OCI-LY1 (cell line): ENCODE measurements at regions not wholly inside any gene's neighbourhood (a gene's known extent, or its start where the extent isn't known, plus 50 kb on each side); places are given as distances from the start of the nearest gene placed in this dataset.

Experiments used
- H2AFZ ChIP-seq: fragments of 200-600 bp; sonication (generic), shearing (Covaris generic); 2 replicates; pipeline ENCODE4 v1.6.0; 2014; ENCODE audit warnings: antibody characterized with exemption, mild to moderate bottlenecking, low read length
- H3F3A ChIP-seq: fragments of 200-600 bp; sonication (generic), shearing (Covaris generic); 2 replicates; pipeline ENCODE4 v1.6.0; 2014; ENCODE audit warnings: mild to moderate bottlenecking, antibody characterized with exemption, low read length, moderate library complexity; ENCODE audit not compliant: insufficient read depth
- H3K27ac ChIP-seq: fragments of 200-600 bp; sonication (generic); 2 replicates; pipeline ENCODE4 v1.5.1; 2014; ENCODE audit warnings: low read length, mixed run types, mild to moderate bottlenecking, low read depth; ENCODE audit not compliant: poor library complexity, severe bottlenecking
- H3K27me3 ChIP-seq: fragments of 200-600 bp; sonication (generic); 2 replicates; pipeline ENCODE4 v1.6.0; 2014; ENCODE audit warnings: antibody characterized with exemption, mild to moderate bottlenecking, low read length, moderate library complexity; ENCODE audit not compliant: insufficient read depth
- H3K36me3 ChIP-seq: fragments of 200-600 bp; sonication (generic); 2 replicates; pipeline ENCODE4 v1.6.1; 2014; ENCODE audit warnings: mild to moderate bottlenecking, antibody characterized with exemption, low read length, moderate library complexity, mixed read lengths; ENCODE audit not compliant: insufficient read depth
- H3K4me1 ChIP-seq: fragments of 200-600 bp; sonication (generic); 2 replicates; pipeline ENCODE4 v1.5.1; 2014; ENCODE audit warnings: mild to moderate bottlenecking, low read length, moderate library complexity; ENCODE audit not compliant: insufficient read depth, severe bottlenecking
- H3K4me2 ChIP-seq: fragments of 200-600 bp; sonication (generic), shearing (Covaris generic); 2 replicates; pipeline ENCODE4 v1.6.1; 2014; ENCODE audit warnings: low read length
- H3K4me3 ChIP-seq: fragments of 200-600 bp; sonication (generic); 2 replicates; pipeline ENCODE4 v1.5.1; 2014; ENCODE audit warnings: low read length, low read depth, mild to moderate bottlenecking, mixed read lengths; ENCODE audit not compliant: poor library complexity, severe bottlenecking
- H3K79me2 ChIP-seq: fragments of 200-600 bp; shearing (Covaris generic); 2 replicates; pipeline ENCODE4 v1.6.1; 2016; ENCODE audit warnings: mixed run types, low read length, mixed read lengths; ENCODE audit not compliant: insufficient read depth
- H3K9ac ChIP-seq: fragments of 200-600 bp; sonication (generic), shearing (Covaris generic); 2 replicates; pipeline ENCODE4 v1.6.1; 2014; ENCODE audit warnings: mild to moderate bottlenecking, low read length, mixed read lengths
- H3K9me2 ChIP-seq: fragments of 200-600 bp; sonication (generic), shearing (Covaris generic); 2 replicates; pipeline ENCODE4 v1.6.1; 2014; ENCODE audit warnings: low read depth, mild to moderate bottlenecking, low read length, mixed read lengths
- H3K9me3 ChIP-seq: fragments of 200-600 bp; shearing (Covaris generic); 2 replicates; pipeline ENCODE4 v1.6.1; 2014; ENCODE audit warnings: low read length, mixed read lengths
- H4K20me1 ChIP-seq: fragments of 200-600 bp; sonication (generic), shearing (Covaris generic); 2 replicates; pipeline ENCODE4 v1.6.0; 2016; ENCODE audit warnings: mild to moderate bottlenecking, low read length; ENCODE audit not compliant: insufficient read depth
- EZH2 ChIP-seq: fragments of 200-600 bp; sonication (generic), shearing (Covaris generic); IDR thresholded peaks from 2 replicates; pipeline ENCODE4 v1.8.0; 2017; ENCODE audit warnings: borderline replicate concordance, mixed run types, mild to moderate bottlenecking, antibody characterized with exemption, low read length, moderate library complexity, mixed read lengths
- TF ChIP-seq, protein P1 (sequence below): fragments of 200-600 bp; sonication (generic), shearing (Covaris generic); IDR thresholded peaks from 2 replicates; pipeline ENCODE4 v1.5.1; 2017; ENCODE audit warnings: mild to moderate bottlenecking, antibody characterized with exemption, low read length, moderate library complexity, mixed read lengths

DNA sequence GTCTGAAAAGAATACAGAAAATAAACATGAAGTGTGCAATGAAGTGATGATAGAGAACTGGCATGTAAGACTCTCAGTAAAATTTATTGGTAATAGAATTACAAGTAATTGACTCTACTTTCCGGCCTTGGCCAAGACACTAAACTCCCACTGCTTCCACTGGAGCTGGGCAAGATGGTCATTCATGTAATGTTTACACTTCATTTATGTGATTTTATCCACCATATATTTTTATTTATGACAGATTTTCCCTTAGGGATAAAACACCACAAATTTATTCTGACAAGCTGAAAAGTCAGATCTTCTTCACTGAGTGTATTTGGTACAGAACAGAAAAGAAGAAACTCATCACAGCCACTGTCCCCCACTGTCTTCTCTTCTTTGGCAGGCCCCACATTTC, 191.9 kb downstream of the SLC39A8 start:
- H3K27me3 ChIP-seq, result no peaks in the 10 kb centered on the region
- H3K27ac ChIP-seq, result no peak overlapping the region
- H3K9me2 ChIP-seq, result no peaks in the 10 kb centered on the region
- H3F3A ChIP-seq, result no peaks in the 10 kb centered on the region
- no peak overlapping the region for H3K4me2 ChIP-seq
- no peak overlapping the region for H2AFZ ChIP-seq
- peaks cover 5% of the 10 kb centered on the region for H3K4me1 ChIP-seq
- TF ChIP-seq, protein P1, sequence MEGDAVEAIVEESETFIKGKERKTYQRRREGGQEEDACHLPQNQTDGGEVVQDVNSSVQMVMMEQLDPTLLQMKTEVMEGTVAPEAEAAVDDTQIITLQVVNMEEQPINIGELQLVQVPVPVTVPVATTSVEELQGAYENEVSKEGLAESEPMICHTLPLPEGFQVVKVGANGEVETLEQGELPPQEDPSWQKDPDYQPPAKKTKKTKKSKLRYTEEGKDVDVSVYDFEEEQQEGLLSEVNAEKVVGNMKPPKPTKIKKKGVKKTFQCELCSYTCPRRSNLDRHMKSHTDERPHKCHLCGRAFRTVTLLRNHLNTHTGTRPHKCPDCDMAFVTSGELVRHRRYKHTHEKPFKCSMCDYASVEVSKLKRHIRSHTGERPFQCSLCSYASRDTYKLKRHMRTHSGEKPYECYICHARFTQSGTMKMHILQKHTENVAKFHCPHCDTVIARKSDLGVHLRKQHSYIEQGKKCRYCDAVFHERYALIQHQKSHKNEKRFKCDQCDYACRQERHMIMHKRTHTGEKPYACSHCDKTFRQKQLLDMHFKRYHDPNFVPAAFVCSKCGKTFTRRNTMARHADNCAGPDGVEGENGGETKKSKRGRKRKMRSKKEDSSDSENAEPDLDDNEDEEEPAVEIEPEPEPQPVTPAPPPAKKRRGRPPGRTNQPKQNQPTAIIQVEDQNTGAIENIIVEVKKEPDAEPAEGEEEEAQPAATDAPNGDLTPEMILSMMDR, result no peak
- TF ChIP-seq EZH2, result no peak
- no peak overlapping the region for H3K4me3 ChIP-seq
- no peaks in the 10 kb centered on the region for H4K20me1 ChIP-seq
- H3K36me3 ChIP-seq, result no peaks in the 10 kb centered on the region
- H3K9ac ChIP-seq, result no peak overlapping the region
- H3K9me3 ChIP-seq, result no peaks in the 10 kb centered on the region
- H3K79me2 ChIP-seq, result no peaks in the 10 kb centered on the region

DNA sequence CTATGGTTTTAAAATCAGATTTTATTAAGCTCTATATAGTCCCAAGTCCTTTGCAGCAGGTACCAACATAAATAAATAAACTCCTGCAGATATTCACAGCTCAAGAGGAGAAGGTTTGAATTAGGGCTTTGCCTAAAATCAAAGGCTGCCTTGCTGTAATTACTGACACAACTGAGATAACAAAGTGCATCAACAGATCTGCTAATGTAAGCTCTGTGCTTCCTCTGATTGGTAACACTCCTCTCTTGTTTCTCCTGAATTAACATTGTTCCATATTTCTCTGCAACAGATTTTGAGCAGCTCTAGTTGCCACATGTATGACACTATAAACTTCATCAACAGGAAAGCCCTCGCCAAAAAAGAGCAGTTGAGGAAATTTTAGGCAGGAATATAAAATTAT, 193.6 kb downstream of the SLC39A8 start:
- H3K36me3 ChIP-seq, result no peaks in the 10 kb centered on the region
- H3F3A ChIP-seq, result no peaks in the 10 kb centered on the region
- no peaks in the 10 kb centered on the region for H4K20me1 ChIP-seq
- no peak overlapping the region for H2AFZ ChIP-seq
- no peaks in the 10 kb centered on the region for H3K4me1 ChIP-seq
- no peaks in the 10 kb centered on the region for H3K27me3 ChIP-seq
- H3K9me2 ChIP-seq, result no peaks in the 10 kb centered on the region
- H3K79me2 ChIP-seq, result no peaks in the 10 kb centered on the region
- no peak for TF ChIP-seq EZH2
- TF ChIP-seq, protein P1, result no peak
- H3K4me2 ChIP-seq, result no peak overlapping the region
- no peak overlapping the region for H3K9ac ChIP-seq
- no peak overlapping the region for H3K4me3 ChIP-seq
- H3K9me3 ChIP-seq, result no peaks in the 10 kb centered on the region
- no peak overlapping the region for H3K27ac ChIP-seq

DNA sequence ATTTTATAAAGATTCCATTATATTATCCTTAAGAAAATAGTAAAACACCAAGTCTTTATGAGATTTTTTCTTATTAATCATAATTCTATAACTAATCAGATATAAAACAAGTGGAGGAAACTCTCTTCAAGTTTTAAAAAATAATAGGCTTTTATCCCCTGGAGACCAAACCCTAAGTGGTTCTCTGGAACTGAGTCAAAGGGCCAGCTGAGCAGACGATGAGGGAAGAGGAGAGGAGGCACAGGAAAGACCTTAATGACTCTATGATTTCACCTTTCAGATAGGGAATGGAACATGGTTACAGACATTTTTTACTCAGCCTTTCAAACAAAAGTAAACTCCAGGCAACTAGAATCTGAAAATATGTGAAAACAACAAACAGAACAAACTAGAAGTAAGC, 201.8 kb downstream of the SLC39A8 start:
- no peak overlapping the region for H3K4me2 ChIP-seq
- H3K9me3 ChIP-seq, result no peaks in the 10 kb centered on the region
- no peak overlapping the region for H3K27ac ChIP-seq
- H3K36me3 ChIP-seq, result no peaks in the 10 kb centered on the region
- no peaks in the 10 kb centered on the region for H3K4me1 ChIP-seq
- no peak overlapping the region for H3K4me3 ChIP-seq
- TF ChIP-seq, protein P1, result no peak
- no peak for TF ChIP-seq EZH2
- H3K9ac ChIP-seq, result no peak overlapping the region
- H4K20me1 ChIP-seq, result no peaks in the 10 kb centered on the region
- H3K9me2 ChIP-seq, result no peaks in the 10 kb centered on the region
- no peaks in the 10 kb centered on the region for H3K27me3 ChIP-seq
- H2AFZ ChIP-seq, result no peak overlapping the region
- H3F3A ChIP-seq, result no peaks in the 10 kb centered on the region
- no peaks in the 10 kb centered on the region for H3K79me2 ChIP-seq
